GM23338 (cell line): ENCODE measurements at regions not wholly inside any gene's neighbourhood (a gene's known extent, or its start where the extent isn't known, plus 50 kb on each side); places are given as distances from the start of the nearest gene placed in this dataset.
"Not testable (repeated sequence)": the region's sequence is repeated elsewhere in the genome, so short reads cannot be mapped to it uniquely, and the experiment has no call there.

Source experiments
- ATAC-seq: fragments of 200-7000 bp; cut with Tn5 transposase; 3 replicates; pipeline ENCODE4 v1.9.1; 2020
- DNase-seq: peaks from one replicate; pipeline ENCODE4 v3.0.0-alpha.2; 2015; ENCODE audit warnings: low spot score
- H2AFZ ChIP-seq: fragments of 200-600 bp; sonication (generic); 2 replicates; pipeline ENCODE4 v1.8.0; 2016; ENCODE audit warnings: antibody characterized with exemption, mild to moderate bottlenecking, moderate library complexity
- H3F3A ChIP-seq: fragments of 200-600 bp; sonication (generic); replicated peaks from 2 replicates; pipeline ENCODE4 v1.8.0; 2017; ENCODE audit warnings: antibody characterized with exemption, mixed run types, low read depth
- H3K27ac ChIP-seq: fragments of 200-600 bp; sonication (generic); 2 replicates; pipeline ENCODE4 v1.6.1; 2016; ENCODE audit warnings: low read depth
- H3K27me3 ChIP-seq: fragments of 200-600 bp; sonication (generic); 2 replicates; pipeline ENCODE4 v1.8.0; 2016; ENCODE audit warnings: mild to moderate bottlenecking, mixed run types, moderate library complexity; ENCODE audit not compliant: insufficient read depth
- H3K36me3 ChIP-seq: fragments of 200-600 bp; sonication (generic); 2 replicates; pipeline ENCODE4 v1.8.0; 2016; ENCODE audit warnings: mild to moderate bottlenecking; ENCODE audit not compliant: insufficient read depth
- H3K4me1 ChIP-seq: fragments of 200-600 bp; sonication (generic); 2 replicates; pipeline ENCODE4 v1.8.0; 2016; ENCODE audit warnings: mild to moderate bottlenecking, moderate library complexity; ENCODE audit not compliant: insufficient read depth
- H3K4me2 ChIP-seq: fragments of 200-600 bp; sonication (generic); 2 replicates; pipeline ENCODE4 v1.7.1; 2017; ENCODE audit warnings: mixed run types
- H3K4me3 ChIP-seq: fragments of 200-600 bp; sonication (generic); 2 replicates; pipeline ENCODE4 v1.6.1; 2016; ENCODE audit warnings: mixed run types
- H3K79me2 ChIP-seq: fragments of 200-600 bp; sonication (generic); replicated peaks from 2 replicates; pipeline ENCODE4 v1.8.0; 2017; ENCODE audit warnings: mild to moderate bottlenecking; ENCODE audit not compliant: insufficient read depth
- H3K9me2 ChIP-seq: fragments of 200-600 bp; sonication (generic); 2 replicates; pipeline ENCODE4 v1.8.0; 2017; ENCODE audit not compliant: insufficient read depth
- H4K20me1 ChIP-seq: fragments of 200-600 bp; sonication (generic); replicated peaks from 2 replicates; pipeline ENCODE4 v1.8.0; 2017; ENCODE audit warnings: mild to moderate bottlenecking; ENCODE audit not compliant: insufficient read depth
- H3K27ac Mint-ChIP-seq: 2 replicates; pipeline ENCODE4 v1.8.0; 2020; ENCODE audit warnings: inconsistent platforms, mild to moderate bottlenecking, moderate library complexity, mixed read lengths
- H3K27me3 Mint-ChIP-seq: 3 replicates; pipeline ENCODE4 v1.8.0; 2022; ENCODE audit warnings: low read depth, mild to moderate bottlenecking, moderate library complexity, mixed read lengths, inconsistent platforms; ENCODE audit not compliant: insufficient read depth, poor library complexity
- H3K36me3 Mint-ChIP-seq: 3 replicates; pipeline ENCODE4 v1.8.0; 2021; ENCODE audit warnings: low read depth, mild to moderate bottlenecking, inconsistent platforms, moderate library complexity, mixed read lengths
- H3K4me1 Mint-ChIP-seq: 3 replicates; pipeline ENCODE4 v1.8.0; 2020; ENCODE audit warnings: mild to moderate bottlenecking, inconsistent platforms, mixed read lengths
- H3K4me3 Mint-ChIP-seq: 3 replicates; pipeline ENCODE4 v1.8.0; 2021; ENCODE audit warnings: moderate library complexity, mild to moderate bottlenecking, inconsistent platforms, mixed read lengths
- H3K9me3 Mint-ChIP-seq: 3 replicates; pipeline ENCODE4 v1.8.0; 2020; ENCODE audit warnings: moderate library complexity, mild to moderate bottlenecking, inconsistent platforms, mixed read lengths

GRCh38 chr18:15006616-15007015 is 258.6 kb downstream of the ANKRD30B start:
- not testable (repeated sequence) for H3K27ac ChIP-seq, H3K4me1 ChIP-seq, H3K27me3 ChIP-seq, H3K4me3 ChIP-seq, H4K20me1 ChIP-seq, H3K9me2 ChIP-seq, DNase-seq, H3K79me2 ChIP-seq, H3K36me3 ChIP-seq, H3K4me3 Mint-ChIP-seq, H3K4me2 ChIP-seq, H3K27ac Mint-ChIP-seq, H2AFZ ChIP-seq, H3F3A ChIP-seq, H3K4me1 Mint-ChIP-seq, ATAC-seq, H3K27me3 Mint-ChIP-seq
- Mint-ChIP-seq H3K36me3 (peaks cover 12% of the 10 kb centered on the region), H3K9me3 (peaks cover 40% of the 10 kb centered on the region)

DNA sequence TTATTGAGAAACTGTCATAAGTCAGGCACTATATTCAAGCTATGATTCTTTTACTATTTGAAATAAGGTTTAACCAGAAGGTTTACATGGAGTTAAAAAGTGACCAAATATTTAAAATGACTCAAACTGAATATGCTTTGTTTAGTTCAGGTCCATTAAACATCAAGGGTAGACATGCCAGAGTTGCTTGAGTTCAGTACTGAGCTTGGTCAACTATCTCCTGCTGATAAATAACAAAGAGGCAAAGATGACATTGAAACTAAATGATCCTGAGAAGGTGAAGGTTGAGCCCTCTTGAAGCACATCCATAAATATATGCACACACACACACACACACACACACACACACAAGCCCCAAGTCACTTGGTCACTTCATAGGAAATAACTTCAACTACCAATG is 278.1 kb downstream of the ANKRD30B start:
- not testable (repeated sequence) for H4K20me1 ChIP-seq, H3K4me3 Mint-ChIP-seq, H3K27ac ChIP-seq, H3K9me2 ChIP-seq, H3K27me3 Mint-ChIP-seq, H3F3A ChIP-seq, H3K27ac Mint-ChIP-seq, H3K4me2 ChIP-seq, H3K4me1 ChIP-seq, H3K36me3 ChIP-seq, H2AFZ ChIP-seq, H3K36me3 Mint-ChIP-seq, H3K4me1 Mint-ChIP-seq, DNase-seq, ATAC-seq, H3K27me3 ChIP-seq, H3K4me3 ChIP-seq, H3K79me2 ChIP-seq
- H3K9me3 Mint-ChIP-seq = peaks cover 53% of the 10 kb centered on the region

- H3K27me3 ChIP-seq, H3K36me3 Mint-ChIP-seq, ATAC-seq, H4K20me1 ChIP-seq, H3K27me3 Mint-ChIP-seq, H3K36me3 ChIP-seq, H3K4me1 Mint-ChIP-seq, H2AFZ ChIP-seq, H3K4me3 ChIP-seq, H3K4me2 ChIP-seq, DNase-seq, H3K27ac Mint-ChIP-seq, H3F3A ChIP-seq, H3K9me2 ChIP-seq, H3K27ac ChIP-seq, H3K4me3 Mint-ChIP-seq, H3K4me1 ChIP-seq, H3K79me2 ChIP-seq: not testable (repeated sequence)
- peaks cover 48% of the 10 kb centered on the region for H3K9me3 Mint-ChIP-seq
Measured at GRCh38 chr18:15028037-15028436, 280.1 kb downstream of the ANKRD30B start.

- H3F3A ChIP-seq, H3K27ac ChIP-seq, H3K4me2 ChIP-seq, H2AFZ ChIP-seq, ATAC-seq, H3K4me3 Mint-ChIP-seq, H4K20me1 ChIP-seq, H3K27me3 ChIP-seq, DNase-seq, H3K4me1 ChIP-seq, H3K4me1 Mint-ChIP-seq, H3K27me3 Mint-ChIP-seq, H3K36me3 ChIP-seq, H3K27ac Mint-ChIP-seq, H3K4me3 ChIP-seq, H3K79me2 ChIP-seq, H3K9me2 ChIP-seq: not testable (repeated sequence)
- Mint-ChIP-seq H3K9me3 (peaks cover 62% of the 10 kb centered on the region), H3K36me3 (peaks cover 13% of the 10 kb centered on the region; the same call in 2 of the 3 replicates)
Measured at GRCh38 chr18:15060279-15060880, 312.4 kb downstream of the ANKRD30B start.

- ATAC-seq, H3K36me3 ChIP-seq, H3K27ac ChIP-seq, H3K27me3 ChIP-seq, H3K4me2 ChIP-seq, H3F3A ChIP-seq, H3K4me3 Mint-ChIP-seq, H2AFZ ChIP-seq, H3K79me2 ChIP-seq, H3K27me3 Mint-ChIP-seq, H3K4me1 ChIP-seq, H4K20me1 ChIP-seq, H3K4me1 Mint-ChIP-seq, H3K9me2 ChIP-seq, H3K4me3 ChIP-seq, H3K27ac Mint-ChIP-seq, DNase-seq: not testable (repeated sequence)
- Mint-ChIP-seq H3K9me3 (peaks cover 54% of the 10 kb centered on the region), H3K36me3 (peaks cover 13% of the 10 kb centered on the region; the same call in 2 of the 3 replicates)
Measured at GRCh38 chr18:15061289-15061896, 313.4 kb downstream of the ANKRD30B start.

GRCh38 chr18:15066434-15066833 is 318.5 kb downstream of the ANKRD30B start:
- H3K27me3 Mint-ChIP-seq, H3K27me3 ChIP-seq, H3K4me3 Mint-ChIP-seq, H3K36me3 ChIP-seq, H3K79me2 ChIP-seq, H3K4me1 Mint-ChIP-seq, H3K4me1 ChIP-seq, H2AFZ ChIP-seq, H3K4me3 ChIP-seq, H3K27ac ChIP-seq, ATAC-seq, DNase-seq, H3F3A ChIP-seq, H4K20me1 ChIP-seq, H3K36me3 Mint-ChIP-seq, H3K9me2 ChIP-seq, H3K27ac Mint-ChIP-seq, H3K4me2 ChIP-seq: not testable (repeated sequence)
- H3K9me3 Mint-ChIP-seq = peaks cover 63% of the 10 kb centered on the region
